Prostate gland (tissue), 2 donors: ENCODE measurements at regions not wholly inside any gene's neighbourhood (a gene's known extent, or its start where the extent isn't known, plus 50 kb on each side); places are given as distances from the start of the nearest gene placed in this dataset.
A peak's percentile ranks its signal among the peaks of the same experiment; 100 is the strongest.

Experiments
- POLR2A ChIP-seq: fragments of 450-650 bp; IDR thresholded peaks from one replicate; pipeline ENCODE4 v1.6.1; 2016; ENCODE audit warnings: antibody characterized with exemption, mild to moderate bottlenecking
- POLR2AphosphoS5 ChIP-seq: sonication (generic); formaldehyde crosslinking; IDR thresholded peaks from one replicate; pipeline ENCODE4 v1.6.1; 2017; ENCODE audit warnings: antibody characterized with exemption
- TF ChIP-seq, protein P1 (sequence below), 4 experiments: fragments of 200-600 bp in 2 of 4; fragments of 450-650 bp in 2 of 4; sonication (generic) in 2 of 4; IDR thresholded peaks; 1 replicate in 3 of 4; 2 replicates in 1 of 4; pipeline ENCODE4 v1.5.1; 2016 to 2019; ENCODE audit warnings: antibody characterized with exemption in 4 of 4, mild to moderate bottlenecking in 2 of 4, moderate library complexity in 2 of 4

- TF ChIP-seq, protein P1, sequence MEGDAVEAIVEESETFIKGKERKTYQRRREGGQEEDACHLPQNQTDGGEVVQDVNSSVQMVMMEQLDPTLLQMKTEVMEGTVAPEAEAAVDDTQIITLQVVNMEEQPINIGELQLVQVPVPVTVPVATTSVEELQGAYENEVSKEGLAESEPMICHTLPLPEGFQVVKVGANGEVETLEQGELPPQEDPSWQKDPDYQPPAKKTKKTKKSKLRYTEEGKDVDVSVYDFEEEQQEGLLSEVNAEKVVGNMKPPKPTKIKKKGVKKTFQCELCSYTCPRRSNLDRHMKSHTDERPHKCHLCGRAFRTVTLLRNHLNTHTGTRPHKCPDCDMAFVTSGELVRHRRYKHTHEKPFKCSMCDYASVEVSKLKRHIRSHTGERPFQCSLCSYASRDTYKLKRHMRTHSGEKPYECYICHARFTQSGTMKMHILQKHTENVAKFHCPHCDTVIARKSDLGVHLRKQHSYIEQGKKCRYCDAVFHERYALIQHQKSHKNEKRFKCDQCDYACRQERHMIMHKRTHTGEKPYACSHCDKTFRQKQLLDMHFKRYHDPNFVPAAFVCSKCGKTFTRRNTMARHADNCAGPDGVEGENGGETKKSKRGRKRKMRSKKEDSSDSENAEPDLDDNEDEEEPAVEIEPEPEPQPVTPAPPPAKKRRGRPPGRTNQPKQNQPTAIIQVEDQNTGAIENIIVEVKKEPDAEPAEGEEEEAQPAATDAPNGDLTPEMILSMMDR (IDR thresholded peaks at IDR 0.05) = no peak
- TF ChIP-seq POLR2A (no peak), POLR2AphosphoS5 (peak; percentile 53)
Observed at GRCh38 chr6:144989319-144990107, 704.4 kb downstream of the UTRN start.
